ENCODE measurements at regions not wholly inside any gene's neighbourhood (a gene's known extent, or its start where the extent isn't known, plus 50 kb on each side); places are given as distances from the start of the nearest gene placed in this dataset.
A peak's percentile ranks its signal among the peaks of the same experiment; 100 is the strongest.

- no peak for DNase-seq (ENCODE audit: low spot score)
These were observed 1402.3 kb upstream of the LRRTM1 start for GRCh38 chr2:81706856-81707255.

GRCh38 chr2:81703831-81704230, 1399.3 kb upstream of the LRRTM1 start:
- no peak for DNase-seq (ENCODE audit: low spot score)

GRCh38 chr2:81692566-81692965, 1388.0 kb upstream of the LRRTM1 start:
- no peak for DNase-seq (ENCODE audit: low spot score)

- no peak for DNase-seq (ENCODE audit: low spot score)
These were observed 1371.1 kb upstream of the LRRTM1 start for GRCh38 chr2:81675641-81676040.

GRCh38 chr2:81672923-81673322, 1368.4 kb upstream of the LRRTM1 start:
- no peak for DNase-seq (ENCODE audit: low spot score)

GRCh38 chr2:81672516-81672915, 1368.0 kb upstream of the LRRTM1 start:
- no peak for DNase-seq (ENCODE audit: low spot score)

GRCh38 chr2:81670885-81671284, 1366.3 kb upstream of the LRRTM1 start:
- no peak for DNase-seq (ENCODE audit: low spot score)

GRCh38 chr2:81661081-81661480, 1356.5 kb upstream of the LRRTM1 start:
- no peak for DNase-seq (ENCODE audit: low spot score)

- DNase-seq (ENCODE audit: low spot score), result no peak
These were observed 1353.7 kb upstream of the LRRTM1 start for GRCh38 chr2:81658227-81658626.

GRCh38 chr2:81650048-81650971, 1345.8 kb upstream of the LRRTM1 start:
- DNase-seq (ENCODE audit: low spot score), result no peak

- DNase-seq (ENCODE audit: low spot score), result no peak
These were observed 1344.3 kb upstream of the LRRTM1 start for GRCh38 chr2:81648806-81649205.

- DNase-seq (ENCODE audit: low spot score), result no peak
These were observed 1343.8 kb upstream of the LRRTM1 start for GRCh38 chr2:81648370-81648769.

- peak; percentile 8 for DNase-seq (ENCODE audit: low spot score)
These were observed 1343.2 kb upstream of the LRRTM1 start for GRCh38 chr2:81647715-81648230.

- DNase-seq (ENCODE audit: low spot score), result no peak
These were observed 1341.3 kb upstream of the LRRTM1 start for GRCh38 chr2:81645745-81646301.

GRCh38 chr2:81644189-81644588, 1339.6 kb upstream of the LRRTM1 start:
- no peak for DNase-seq (ENCODE audit: low spot score)

GRCh38 chr2:81624825-81625224, 1320.3 kb upstream of the LRRTM1 start:
- no peak for DNase-seq (ENCODE audit: low spot score)

GRCh38 chr2:81600088-81600487, 1295.5 kb upstream of the LRRTM1 start:
- no peak for DNase-seq (ENCODE audit: low spot score)

- no peak for DNase-seq (ENCODE audit: low spot score)
These were observed 1293.9 kb upstream of the LRRTM1 start for GRCh38 chr2:81598453-81598852.

- DNase-seq (ENCODE audit: low spot score), result no peak
These were observed 1284.9 kb upstream of the LRRTM1 start for GRCh38 chr2:81589406-81589805.

- no peak for DNase-seq (ENCODE audit: low spot score)
These were observed 1279.0 kb upstream of the LRRTM1 start for GRCh38 chr2:81583311-81584108.

GRCh38 chr2:81576713-81577112, 1272.2 kb upstream of the LRRTM1 start:
- no peak for DNase-seq (ENCODE audit: low spot score)

- DNase-seq (ENCODE audit: low spot score), result no peak
These were observed 1246.6 kb upstream of the LRRTM1 start for GRCh38 chr2:81551040-81551634.
